Naive B cell (primary cell): ENCODE measurements at regions not wholly inside any gene's neighbourhood (a gene's known extent, or its start where the extent isn't known, plus 50 kb on each side); places are given as distances from the start of the nearest gene placed in this dataset.

Experiments
- ATAC-seq, 2 donors: fragments of 150-1000 bp; cut with Tn5 transposase; 2 replicates each; pipeline ENCODE4 v1.10.0; 2021; ENCODE audit warnings: low read depth in 2 of 2, mild to moderate bottlenecking in 2 of 2, moderate library complexity in 2 of 2
- DNase-seq: peaks from one replicate; pipeline ENCODE4 v3.0.0; 2022
- H3K27ac Mint-ChIP-seq, 6 donors: one replicate each; pipeline ENCODE4 v1.8.0; 2020 to 2022; ENCODE audit warnings: mild to moderate bottlenecking in 6 of 6, mixed read lengths in 6 of 6, moderate library complexity in 5 of 6, inconsistent platforms in 2 of 6
- H3K27me3 Mint-ChIP-seq, 3 donors: one replicate each; pipeline ENCODE4 v1.8.0; 2021 to 2022; ENCODE audit warnings: mixed read lengths in 3 of 3, mild to moderate bottlenecking in 1 of 3
- H3K36me3 Mint-ChIP-seq, 2 donors: one replicate each; pipeline ENCODE4 v1.8.0; 2020 to 2022; ENCODE audit warnings: mixed read lengths in 2 of 2, inconsistent platforms in 1 of 2, mild to moderate bottlenecking in 1 of 2
- H3K4me1 Mint-ChIP-seq, 3 donors: one replicate each; pipeline ENCODE4 v1.8.0; 2020 to 2022; ENCODE audit warnings: mixed read lengths in 3 of 3, inconsistent platforms in 1 of 3, mild to moderate bottlenecking in 1 of 3, moderate library complexity in 1 of 3
- H3K4me3 Mint-ChIP-seq, 8 donors: one replicate each; pipeline ENCODE4 v1.8.0; 2020 to 2022; ENCODE audit warnings: mild to moderate bottlenecking in 8 of 8, mixed read lengths in 8 of 8, moderate library complexity in 8 of 8, inconsistent platforms in 2 of 8
- H3K9me3 Mint-ChIP-seq, 7 donors: one replicate each; pipeline ENCODE4 v1.8.0; 2020 to 2022; ENCODE audit warnings: mixed read lengths in 7 of 7, mild to moderate bottlenecking in 5 of 7, inconsistent platforms in 2 of 7, moderate library complexity in 1 of 7

GRCh38 chr3:89654031-89654430, 546.6 kb downstream of the EPHA3 start:
- Mint-ChIP-seq H3K9me3 (peaks cover 2 to 12% (median 7%) of the 10 kb centered on the region in 7 donors), H3K36me3 (no peaks in the 10 kb centered on the region), H3K27ac (no peak overlapping the region), H3K4me3 (no peak overlapping the region), H3K4me1 (no peaks in the 10 kb centered on the region), H3K27me3 (no peaks in the 10 kb centered on the region)
- ATAC-seq (no peak), DNase-seq (no peak)

- Mint-ChIP-seq H3K9me3 (peaks cover 2 to 12% (median 7%) of the 10 kb centered on the region in 7 donors), H3K27ac (peak overlapping the region in 1 of 6 donors; percentile 28), H3K36me3 (no peaks in the 10 kb centered on the region), H3K4me1 (no peaks in the 10 kb centered on the region), H3K4me3 (no peak overlapping the region), H3K27me3 (no peaks in the 10 kb centered on the region)
- ATAC-seq, result no peak
- no peak for DNase-seq
Observed at GRCh38 chr3:89656388-89656787, 549.0 kb downstream of the EPHA3 start.

DNA sequence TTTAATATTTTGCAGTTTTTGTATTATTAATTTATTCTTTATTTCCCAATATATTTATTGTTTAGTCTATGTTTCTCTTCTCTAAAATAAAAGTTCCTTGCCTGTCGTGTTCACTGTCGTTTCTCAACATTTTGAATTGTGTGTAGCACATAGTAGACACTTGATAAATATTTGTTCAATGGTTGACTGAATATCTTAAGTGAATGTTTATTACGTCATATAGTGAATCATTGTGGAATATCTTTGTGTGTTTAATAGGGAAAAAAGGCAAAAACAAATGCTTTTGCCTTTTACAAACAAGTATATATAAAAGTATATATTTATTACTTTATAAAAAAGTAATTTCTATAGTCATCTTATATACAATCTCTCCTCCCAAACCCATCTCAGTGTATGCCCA, 572.3 kb downstream of the EPHA3 start:
- Mint-ChIP-seq H3K27ac (no peak overlapping the region), H3K27me3 (no peaks in the 10 kb centered on the region), H3K36me3 (no peaks in the 10 kb centered on the region), H3K9me3 (peaks cover 0 to 11% (median 0%) of the 10 kb centered on the region in 7 donors), H3K4me1 (no peaks in the 10 kb centered on the region), H3K4me3 (no peak overlapping the region)
- no peak for DNase-seq
- no peak for ATAC-seq

GRCh38 chr3:89682556-89682955, 575.1 kb downstream of the EPHA3 start:
- ATAC-seq, result no peak
- Mint-ChIP-seq H3K27me3 (no peaks in the 10 kb centered on the region), H3K4me1 (no peaks in the 10 kb centered on the region), H3K27ac (no peak overlapping the region), H3K9me3 (peaks cover 0 to 12% (median 0%) of the 10 kb centered on the region in 7 donors), H3K4me3 (no peak overlapping the region), H3K36me3 (no peaks in the 10 kb centered on the region)
- DNase-seq, result no peak

DNA sequence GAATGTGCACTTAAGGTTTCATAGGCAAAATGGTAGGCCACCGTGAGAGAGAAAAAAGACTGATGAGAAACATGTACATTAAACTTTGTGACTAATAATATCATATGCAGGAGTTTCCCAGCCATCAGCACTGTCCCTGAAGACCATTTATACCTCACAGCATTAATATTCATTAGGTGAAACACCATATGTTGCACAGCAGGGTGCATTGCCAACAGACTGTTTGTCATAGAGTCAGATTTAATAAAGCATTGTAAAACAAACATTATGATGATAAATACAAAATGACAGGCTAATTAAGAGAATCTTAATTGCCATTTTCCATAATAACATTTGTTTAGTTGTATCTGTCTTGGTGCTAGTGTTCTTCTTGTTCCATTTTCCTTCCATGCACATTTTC, 578.3 kb downstream of the EPHA3 start:
- H3K9me3 Mint-ChIP-seq, result peaks cover 0 to 3% (median 0%) of the 10 kb centered on the region in 7 donors
- H3K27ac Mint-ChIP-seq, result no peak overlapping the region
- no peak for DNase-seq
- H3K4me3 Mint-ChIP-seq, result no peak overlapping the region
- no peaks in the 10 kb centered on the region for H3K36me3 Mint-ChIP-seq
- H3K4me1 Mint-ChIP-seq, result no peaks in the 10 kb centered on the region
- no peaks in the 10 kb centered on the region for H3K27me3 Mint-ChIP-seq
- no peak for ATAC-seq

GRCh38 chr3:89690646-89691045, 583.2 kb downstream of the EPHA3 start:
- H3K36me3 Mint-ChIP-seq, result no peaks in the 10 kb centered on the region
- no peak overlapping the region for H3K4me3 Mint-ChIP-seq
- no peak for ATAC-seq
- H3K4me1 Mint-ChIP-seq, result no peaks in the 10 kb centered on the region
- no peak overlapping the region for H3K27ac Mint-ChIP-seq
- H3K9me3 Mint-ChIP-seq, result no peaks in the 10 kb centered on the region
- H3K27me3 Mint-ChIP-seq, result no peaks in the 10 kb centered on the region
- DNase-seq, result no peak

- Mint-ChIP-seq H3K4me1 (no peaks in the 10 kb centered on the region), H3K27ac (peak overlapping the region in 1 of 6 donors; percentile 28), H3K9me3 (peaks cover 0 to 2% (median 0%) of the 10 kb centered on the region in 7 donors), H3K36me3 (no peaks in the 10 kb centered on the region), H3K4me3 (no peak overlapping the region), H3K27me3 (no peaks in the 10 kb centered on the region)
- no peak for ATAC-seq
- DNase-seq, result no peak
Observed at GRCh38 chr3:89692601-89693000, 585.2 kb downstream of the EPHA3 start.

DNA sequence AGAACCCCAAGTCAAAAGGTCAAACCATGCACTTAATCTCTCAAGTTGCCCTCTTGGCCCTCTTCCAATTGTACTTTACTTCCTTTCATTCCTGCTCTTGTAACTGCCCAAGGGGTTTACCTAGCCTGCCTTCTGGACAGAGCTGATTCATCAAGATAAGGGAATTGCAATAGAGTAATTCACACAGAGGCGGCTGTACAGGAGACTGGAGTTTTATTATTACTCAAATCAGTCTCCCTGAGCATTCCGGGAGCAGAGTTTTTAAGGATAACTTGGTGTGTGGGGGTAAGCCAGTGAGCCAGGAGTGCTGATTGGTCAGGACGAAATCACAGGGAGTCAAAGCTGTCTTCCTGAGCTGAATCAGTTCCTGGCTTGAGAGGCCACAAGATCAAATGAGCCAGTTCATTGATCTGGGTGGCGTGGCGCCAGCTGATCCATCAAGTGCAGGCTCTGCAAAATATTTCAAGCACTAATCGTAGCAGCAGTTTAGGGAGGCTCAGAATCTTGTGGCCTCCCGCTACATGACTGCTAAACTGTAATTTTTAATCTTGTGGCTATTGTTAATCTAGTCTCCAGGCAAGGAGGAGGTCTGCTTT, 590.0 kb downstream of the EPHA3 start:
- ATAC-seq (no peak), DNase-seq (no peak)
- H3K9me3 Mint-ChIP-seq, result peaks cover 4 to 12% (median 7%) of the 10 kb centered on the region in 7 donors
- no peaks in the 10 kb centered on the region for H3K27me3 Mint-ChIP-seq
- H3K36me3 Mint-ChIP-seq, result no peaks in the 10 kb centered on the region
- H3K4me3 Mint-ChIP-seq, result no peak overlapping the region
- H3K27ac Mint-ChIP-seq, result no peak overlapping the region
- no peaks in the 10 kb centered on the region for H3K4me1 Mint-ChIP-seq

GRCh38 chr3:89698208-89698830, 590.9 kb downstream of the EPHA3 start:
- H3K4me1 Mint-ChIP-seq, result no peaks in the 10 kb centered on the region
- no peaks in the 10 kb centered on the region for H3K27me3 Mint-ChIP-seq
- ATAC-seq (no peak), DNase-seq (no peak)
- no peak overlapping the region for H3K4me3 Mint-ChIP-seq
- H3K9me3 Mint-ChIP-seq, result peaks cover 4 to 14% (median 8%) of the 10 kb centered on the region in 7 donors
- no peaks in the 10 kb centered on the region for H3K36me3 Mint-ChIP-seq
- no peak overlapping the region for H3K27ac Mint-ChIP-seq

DNA sequence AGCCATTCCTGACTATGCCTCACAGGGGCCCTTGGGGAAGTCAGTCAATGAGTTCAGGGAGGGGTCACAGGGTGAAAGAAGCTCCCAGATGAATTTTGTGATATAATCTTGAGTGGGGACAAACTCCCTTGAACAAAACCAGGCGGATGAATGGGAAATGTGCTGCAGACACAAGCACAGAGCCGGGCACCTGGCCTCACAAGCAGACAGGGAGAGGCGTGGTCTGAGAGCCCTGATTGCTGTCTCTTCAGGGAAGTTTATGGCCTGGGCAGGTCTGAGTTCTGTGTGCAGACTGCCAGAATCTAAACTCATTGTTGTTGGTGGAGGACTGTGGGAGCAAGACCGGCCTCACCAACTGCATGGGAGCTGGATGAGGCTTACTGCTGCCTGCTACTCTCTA, 591.8 kb downstream of the EPHA3 start:
- Mint-ChIP-seq H3K27ac (no peak overlapping the region), H3K4me1 (no peaks in the 10 kb centered on the region), H3K4me3 (no peak overlapping the region), H3K9me3 (peaks cover 5 to 21% (median 9%) of the 10 kb centered on the region in 7 donors), H3K27me3 (no peaks in the 10 kb centered on the region), H3K36me3 (no peaks in the 10 kb centered on the region)
- DNase-seq, result no peak
- no peak for ATAC-seq

GRCh38 chr3:89699771-89700170, 592.4 kb downstream of the EPHA3 start:
- no peak for DNase-seq
- ATAC-seq, result no peak
- Mint-ChIP-seq H3K9me3 (peaks cover 7 to 26% (median 10%) of the 10 kb centered on the region in 7 donors), H3K27me3 (no peaks in the 10 kb centered on the region), H3K4me1 (no peaks in the 10 kb centered on the region), H3K36me3 (no peaks in the 10 kb centered on the region), H3K27ac (no peak overlapping the region), H3K4me3 (no peak overlapping the region)

- H3K4me3 Mint-ChIP-seq, result no peak overlapping the region
- H3K9me3 Mint-ChIP-seq, result peaks cover 9 to 30% (median 11%) of the 10 kb centered on the region in 7 donors
- no peaks in the 10 kb centered on the region for H3K36me3 Mint-ChIP-seq
- DNase-seq (no peak), ATAC-seq (no peak)
- H3K27me3 Mint-ChIP-seq, result no peaks in the 10 kb centered on the region
- no peak overlapping the region for H3K27ac Mint-ChIP-seq
- no peaks in the 10 kb centered on the region for H3K4me1 Mint-ChIP-seq
Observed at GRCh38 chr3:89702404-89702803, 595.0 kb downstream of the EPHA3 start.

DNA sequence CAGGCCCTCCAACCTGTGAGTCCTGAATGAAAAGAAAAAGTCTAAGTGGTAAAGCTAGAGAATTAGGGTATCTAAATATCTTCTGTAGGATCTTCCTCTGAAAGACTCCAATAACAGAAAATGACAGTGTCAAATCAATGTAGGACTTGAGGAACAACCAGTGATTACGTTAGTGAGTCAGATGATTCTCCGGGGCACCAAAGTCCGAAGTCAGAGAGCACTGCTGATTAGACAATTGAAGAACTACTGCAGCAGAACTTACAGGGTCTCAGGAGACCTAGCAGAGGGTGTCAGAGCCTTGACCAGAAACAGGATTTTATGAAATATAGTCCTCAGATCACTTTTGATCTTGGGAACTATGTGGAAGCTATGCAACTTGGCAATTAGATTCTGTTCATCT, 605.8 kb downstream of the EPHA3 start:
- no peak overlapping the region for H3K4me3 Mint-ChIP-seq
- ATAC-seq, result no peak
- no peaks in the 10 kb centered on the region for H3K36me3 Mint-ChIP-seq
- no peak for DNase-seq
- no peaks in the 10 kb centered on the region for H3K27me3 Mint-ChIP-seq
- H3K9me3 Mint-ChIP-seq, result peaks cover 0 to 18% (median 3%) of the 10 kb centered on the region in 7 donors
- H3K27ac Mint-ChIP-seq, result no peak overlapping the region
- no peaks in the 10 kb centered on the region for H3K4me1 Mint-ChIP-seq

DNA sequence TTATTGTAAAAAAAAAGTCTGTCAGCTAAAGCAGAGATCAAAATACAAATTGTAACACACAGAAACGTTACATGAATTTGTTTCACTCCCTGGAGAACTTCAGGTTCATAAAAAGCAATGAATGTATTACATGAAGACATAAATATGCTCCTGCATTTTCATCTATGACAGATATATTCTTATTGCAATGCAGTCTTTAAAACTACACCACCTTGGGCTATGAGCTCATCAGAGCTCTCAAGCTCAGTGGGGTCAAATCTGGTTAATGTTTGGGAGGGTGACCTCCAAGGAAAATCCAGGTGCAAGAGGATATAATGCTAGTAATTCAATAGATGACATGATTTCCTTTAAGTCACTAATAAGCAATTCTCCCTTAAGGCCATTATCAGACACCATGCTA, 606.8 kb downstream of the EPHA3 start:
- H3K4me3 Mint-ChIP-seq, result no peak overlapping the region
- H3K27ac Mint-ChIP-seq, result no peak overlapping the region
- no peaks in the 10 kb centered on the region for H3K36me3 Mint-ChIP-seq
- ATAC-seq (no peak), DNase-seq (no peak)
- H3K27me3 Mint-ChIP-seq, result no peaks in the 10 kb centered on the region
- H3K9me3 Mint-ChIP-seq, result peaks cover 0 to 25% (median 3%) of the 10 kb centered on the region in 7 donors
- H3K4me1 Mint-ChIP-seq, result no peaks in the 10 kb centered on the region
